ENCODE measurements at regions not wholly inside any gene's neighbourhood (a gene's known extent, or its start where the extent isn't known, plus 50 kb on each side); places are given as distances from the start of the nearest gene placed in this dataset.

DNA sequence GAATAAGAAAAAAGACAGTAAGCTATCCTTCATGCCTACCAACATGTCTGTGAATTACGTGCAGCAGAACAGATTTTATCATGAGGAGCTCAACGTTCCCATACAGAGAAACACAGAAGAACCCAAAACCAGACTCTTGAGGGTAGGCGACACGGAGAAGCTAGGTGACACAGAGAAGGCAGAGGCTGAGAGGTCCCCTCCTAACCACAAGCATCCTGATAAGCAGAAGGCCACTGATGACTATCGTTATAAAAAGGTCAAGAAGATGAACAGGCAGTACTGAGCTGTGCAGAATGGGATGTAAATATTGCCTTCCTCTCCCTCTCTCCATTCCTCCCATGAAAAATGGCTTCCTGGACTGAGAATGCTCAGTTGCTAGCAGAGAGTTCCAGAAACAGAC lies 350.2 kb upstream of the BOD1L1 start:
- no peaks in the 10 kb centered on the region for H3K36me3 ChIP-seq
- no peaks in the 10 kb centered on the region for H3K4me1 ChIP-seq
- H3K4me3 ChIP-seq, result no peak overlapping the region
- no peaks in the 10 kb centered on the region for H3K27me3 ChIP-seq
- no peaks in the 10 kb centered on the region for H3K9me3 ChIP-seq
- TF ChIP-seq POLR2AphosphoS5 (IDR thresholded peaks at IDR 0.05) (no peak), POLR2A (IDR thresholded peaks at IDR 0.05) (no peak), EP300 (IDR thresholded peaks at IDR 0.05) (no peak)
- TF ChIP-seq, protein P1, sequence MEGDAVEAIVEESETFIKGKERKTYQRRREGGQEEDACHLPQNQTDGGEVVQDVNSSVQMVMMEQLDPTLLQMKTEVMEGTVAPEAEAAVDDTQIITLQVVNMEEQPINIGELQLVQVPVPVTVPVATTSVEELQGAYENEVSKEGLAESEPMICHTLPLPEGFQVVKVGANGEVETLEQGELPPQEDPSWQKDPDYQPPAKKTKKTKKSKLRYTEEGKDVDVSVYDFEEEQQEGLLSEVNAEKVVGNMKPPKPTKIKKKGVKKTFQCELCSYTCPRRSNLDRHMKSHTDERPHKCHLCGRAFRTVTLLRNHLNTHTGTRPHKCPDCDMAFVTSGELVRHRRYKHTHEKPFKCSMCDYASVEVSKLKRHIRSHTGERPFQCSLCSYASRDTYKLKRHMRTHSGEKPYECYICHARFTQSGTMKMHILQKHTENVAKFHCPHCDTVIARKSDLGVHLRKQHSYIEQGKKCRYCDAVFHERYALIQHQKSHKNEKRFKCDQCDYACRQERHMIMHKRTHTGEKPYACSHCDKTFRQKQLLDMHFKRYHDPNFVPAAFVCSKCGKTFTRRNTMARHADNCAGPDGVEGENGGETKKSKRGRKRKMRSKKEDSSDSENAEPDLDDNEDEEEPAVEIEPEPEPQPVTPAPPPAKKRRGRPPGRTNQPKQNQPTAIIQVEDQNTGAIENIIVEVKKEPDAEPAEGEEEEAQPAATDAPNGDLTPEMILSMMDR (IDR thresholded peaks at IDR 0.05), result no peak
- DNase-seq, result no peak
- no peak for ATAC-seq (ENCODE audit: low FRiP score in 2 of 2)
- WGBS, 2 donors, result 53 to 57% methylated on average over 5 of the region's 5 CpGs
- no peak overlapping the region for H3K27ac ChIP-seq

DNA sequence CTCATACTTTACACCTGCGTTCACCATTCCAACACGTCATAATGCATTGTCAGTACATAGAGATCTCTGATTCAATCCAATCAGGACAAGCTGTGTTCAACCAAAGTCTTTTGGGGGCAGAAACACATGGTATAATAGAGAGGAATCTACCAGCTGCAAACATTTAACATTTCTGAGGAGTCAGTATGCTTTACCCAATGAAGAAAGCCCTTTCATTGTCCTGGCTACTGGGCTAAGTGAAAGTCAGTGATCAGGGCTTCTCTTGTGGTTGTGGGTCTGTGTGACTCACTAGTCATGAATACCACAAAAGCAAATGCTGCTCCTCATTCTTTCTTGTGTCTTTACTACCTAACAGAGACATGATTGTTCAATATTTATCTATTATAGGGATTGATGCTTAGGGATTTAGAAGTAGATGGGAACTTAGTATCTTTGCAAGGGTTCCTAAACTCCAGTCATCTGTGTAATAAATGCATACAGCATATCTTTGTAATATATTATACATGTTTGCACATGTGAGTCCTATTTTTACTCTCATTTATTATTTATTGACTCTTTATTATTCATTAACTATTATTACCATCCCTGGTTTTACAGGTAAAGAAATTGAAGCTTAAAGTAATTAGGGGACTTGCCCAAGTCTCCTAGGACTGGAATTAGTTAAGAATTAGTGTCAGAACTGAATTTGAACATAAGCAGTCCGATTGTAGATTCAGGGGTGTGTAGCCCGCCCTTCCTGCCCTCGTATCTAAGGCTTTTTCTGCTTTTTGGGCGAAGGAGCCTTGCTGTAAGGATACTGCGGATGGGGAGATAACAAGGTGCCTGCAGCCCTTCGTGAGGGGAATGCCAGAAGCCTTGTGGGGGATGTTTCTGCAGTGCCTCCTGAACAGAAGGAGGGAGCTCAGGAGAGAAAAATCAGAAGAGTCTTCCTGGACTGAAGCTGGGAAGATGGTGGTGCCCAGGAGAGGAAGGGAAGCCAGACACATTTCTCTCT lies 353.1 kb upstream of the BOD1L1 start:
- no peaks in the 10 kb centered on the region for H3K27me3 ChIP-seq
- 73 to 77% methylated on average over 8 of the region's 8 CpGs for WGBS, 2 donors

DNA sequence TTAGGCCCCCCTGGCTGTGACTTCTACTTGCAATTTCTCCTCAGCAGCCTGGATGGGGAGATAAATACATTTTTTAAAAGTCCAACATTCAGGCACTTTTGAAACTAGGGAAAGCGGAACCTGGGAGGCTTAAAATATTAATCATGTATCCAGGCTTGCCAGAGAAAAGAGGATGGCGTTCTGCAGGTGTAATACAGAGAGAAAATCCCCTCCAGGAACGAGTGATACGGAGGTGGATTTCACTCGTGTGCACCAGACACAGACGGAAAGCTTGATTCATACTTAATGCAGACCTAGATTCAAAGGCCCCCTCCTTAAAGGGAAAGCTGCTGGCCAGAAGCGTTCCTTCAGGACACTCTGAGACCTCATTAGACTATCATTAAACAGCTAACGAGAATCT lies 354.0 kb upstream of the BOD1L1 start:
- ATAC-seq (ENCODE audit: low FRiP score in 2 of 2), result no peak
- Histone ChIP-seq H3K9me3 (no peaks in the 10 kb centered on the region), H3K27me3 (no peaks in the 10 kb centered on the region), H3K27ac (no peak overlapping the region), H3K36me3 (no peaks in the 10 kb centered on the region), H3K4me1 (no peaks in the 10 kb centered on the region), H3K4me3 (no peak overlapping the region)
- WGBS, 2 donors, result 44 to 76% methylated on average over 8 of the region's 8 CpGs
- DNase-seq, result no peak
- TF ChIP-seq, protein P1 (IDR thresholded peaks at IDR 0.05), result no peak
- TF ChIP-seq POLR2AphosphoS5 (IDR thresholded peaks at IDR 0.05) (no peak), POLR2A (IDR thresholded peaks at IDR 0.05) (no peak), EP300 (IDR thresholded peaks at IDR 0.05) (no peak)

More for the DNA sequence above, 353.1 kb upstream of the BOD1L1 start:
- Histone ChIP-seq H3K36me3 (no peaks in the 10 kb centered on the region), H3K27ac (no peak overlapping the region), H3K4me1 (no peaks in the 10 kb centered on the region), H3K9me3 (no peaks in the 10 kb centered on the region), H3K4me3 (no peak overlapping the region)
- no peak for DNase-seq
- no peak for ATAC-seq (ENCODE audit: low FRiP score in 2 of 2)
- TF ChIP-seq POLR2A (IDR thresholded peaks at IDR 0.05), result no peak
- no peak for TF ChIP-seq POLR2AphosphoS5 (IDR thresholded peaks at IDR 0.05)
- TF ChIP-seq, protein P1 (IDR thresholded peaks at IDR 0.05), result no peak
- TF ChIP-seq EP300 (IDR thresholded peaks at IDR 0.05), result no peak

DNA sequence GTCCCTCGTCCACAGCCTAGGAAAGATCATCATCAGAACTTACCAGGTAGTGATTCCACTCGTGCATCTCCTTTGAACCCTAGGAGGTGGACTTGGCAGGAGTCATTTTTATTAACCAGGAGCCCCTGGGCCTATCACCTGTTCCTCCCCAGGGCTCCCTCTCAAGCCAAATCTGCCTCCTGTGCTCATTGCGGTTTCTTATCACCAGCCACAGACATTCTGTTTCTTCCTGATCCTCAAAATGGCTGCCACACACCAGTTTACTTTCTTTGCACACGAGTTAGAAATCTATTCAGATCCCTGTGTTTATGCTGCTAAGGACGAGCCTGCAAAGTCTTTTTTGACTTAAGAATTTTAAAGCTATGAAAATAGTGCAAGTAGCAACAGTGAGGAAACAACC lies 354.5 kb upstream of the BOD1L1 start:
- Histone ChIP-seq H3K9me3 (no peaks in the 10 kb centered on the region), H3K27ac (no peak overlapping the region), H3K27me3 (no peaks in the 10 kb centered on the region), H3K4me3 (no peak overlapping the region), H3K36me3 (no peaks in the 10 kb centered on the region), H3K4me1 (no peaks in the 10 kb centered on the region)
- TF ChIP-seq, protein P1 (IDR thresholded peaks at IDR 0.05), result no peak
- TF ChIP-seq EP300 (IDR thresholded peaks at IDR 0.05) (no peak), POLR2A (IDR thresholded peaks at IDR 0.05) (no peak), POLR2AphosphoS5 (IDR thresholded peaks at IDR 0.05) (no peak)
- no peak for ATAC-seq (ENCODE audit: low FRiP score in 2 of 2)
- WGBS, 2 donors, result 44 to 52% methylated on average over 5 of the region's 5 CpGs
- DNase-seq, result no peak
